ENCODE measurements at regions not wholly inside any gene's neighbourhood (a gene's known extent, or its start where the extent isn't known, plus 50 kb on each side); places are given as distances from the start of the nearest gene placed in this dataset.

DNA sequence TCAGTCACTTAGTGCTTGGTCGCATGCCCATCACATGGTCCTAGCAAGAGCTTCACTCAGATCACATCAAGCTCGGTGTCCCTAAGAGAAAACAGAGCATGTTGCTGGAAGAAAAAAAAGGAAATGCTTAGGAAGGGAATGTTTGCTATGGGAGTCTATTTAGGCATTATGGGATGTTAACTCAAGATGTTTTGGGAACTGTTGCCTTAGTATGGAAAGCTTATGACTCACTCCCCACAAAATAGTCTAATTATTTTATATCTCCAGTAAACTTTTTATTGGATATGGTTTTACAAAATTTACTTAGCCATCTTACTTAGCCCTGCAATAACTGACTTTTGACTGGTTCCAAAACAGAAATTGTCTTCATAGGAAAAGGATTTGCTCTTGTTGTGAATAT is 439.5 kb upstream of the ZEB2 start:
- Histone ChIP-seq H3K36me3 (ENCODE audit: insufficient read depth in 1 of 2, low read depth in 1 of 2) (no peaks in the 10 kb centered on the region), H3K27ac (no peak overlapping the region), H3K9me3 (no peaks in the 10 kb centered on the region), H3K4me1 (no peaks in the 10 kb centered on the region), H3K27me3 (ENCODE audit: insufficient read depth in 3 of 3, low read length in 2 of 3) (no peaks in the 10 kb centered on the region), H3K4me3 (no peak overlapping the region)
- TF ChIP-seq, protein P1, sequence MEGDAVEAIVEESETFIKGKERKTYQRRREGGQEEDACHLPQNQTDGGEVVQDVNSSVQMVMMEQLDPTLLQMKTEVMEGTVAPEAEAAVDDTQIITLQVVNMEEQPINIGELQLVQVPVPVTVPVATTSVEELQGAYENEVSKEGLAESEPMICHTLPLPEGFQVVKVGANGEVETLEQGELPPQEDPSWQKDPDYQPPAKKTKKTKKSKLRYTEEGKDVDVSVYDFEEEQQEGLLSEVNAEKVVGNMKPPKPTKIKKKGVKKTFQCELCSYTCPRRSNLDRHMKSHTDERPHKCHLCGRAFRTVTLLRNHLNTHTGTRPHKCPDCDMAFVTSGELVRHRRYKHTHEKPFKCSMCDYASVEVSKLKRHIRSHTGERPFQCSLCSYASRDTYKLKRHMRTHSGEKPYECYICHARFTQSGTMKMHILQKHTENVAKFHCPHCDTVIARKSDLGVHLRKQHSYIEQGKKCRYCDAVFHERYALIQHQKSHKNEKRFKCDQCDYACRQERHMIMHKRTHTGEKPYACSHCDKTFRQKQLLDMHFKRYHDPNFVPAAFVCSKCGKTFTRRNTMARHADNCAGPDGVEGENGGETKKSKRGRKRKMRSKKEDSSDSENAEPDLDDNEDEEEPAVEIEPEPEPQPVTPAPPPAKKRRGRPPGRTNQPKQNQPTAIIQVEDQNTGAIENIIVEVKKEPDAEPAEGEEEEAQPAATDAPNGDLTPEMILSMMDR (IDR thresholded peaks at IDR 0.05): no peak
- WGBS, 3 donors: 91 to 100% (median 93%) methylated on average over 2 of the region's 2 CpGs
- intact Hi-C loops (cut with DNase I): no loop called here
- ATAC-seq: no peak
- no peak for DNase-seq

- Histone ChIP-seq H3K27ac (no peak overlapping the region), H3K27me3 (ENCODE audit: insufficient read depth in 3 of 3, low read length in 2 of 3) (no peaks in the 10 kb centered on the region), H3K36me3 (ENCODE audit: insufficient read depth in 1 of 2, low read depth in 1 of 2) (no peaks in the 10 kb centered on the region), H3K9me3 (no peaks in the 10 kb centered on the region), H3K4me1 (no peaks in the 10 kb centered on the region), H3K4me3 (no peak overlapping the region)
- ATAC-seq (no peak), DNase-seq (no peak)
- intact Hi-C loops (cut with DNase I): no loop called here
- TF ChIP-seq, protein P1 (IDR thresholded peaks at IDR 0.05): no peak
- 90 to 97% (median 93%) methylated on average over 3 of the region's 3 CpGs for WGBS, 3 donors
These were observed 431.1 kb upstream of the ZEB2 start for GRCh38 chr2:144950899-144951560.

DNA sequence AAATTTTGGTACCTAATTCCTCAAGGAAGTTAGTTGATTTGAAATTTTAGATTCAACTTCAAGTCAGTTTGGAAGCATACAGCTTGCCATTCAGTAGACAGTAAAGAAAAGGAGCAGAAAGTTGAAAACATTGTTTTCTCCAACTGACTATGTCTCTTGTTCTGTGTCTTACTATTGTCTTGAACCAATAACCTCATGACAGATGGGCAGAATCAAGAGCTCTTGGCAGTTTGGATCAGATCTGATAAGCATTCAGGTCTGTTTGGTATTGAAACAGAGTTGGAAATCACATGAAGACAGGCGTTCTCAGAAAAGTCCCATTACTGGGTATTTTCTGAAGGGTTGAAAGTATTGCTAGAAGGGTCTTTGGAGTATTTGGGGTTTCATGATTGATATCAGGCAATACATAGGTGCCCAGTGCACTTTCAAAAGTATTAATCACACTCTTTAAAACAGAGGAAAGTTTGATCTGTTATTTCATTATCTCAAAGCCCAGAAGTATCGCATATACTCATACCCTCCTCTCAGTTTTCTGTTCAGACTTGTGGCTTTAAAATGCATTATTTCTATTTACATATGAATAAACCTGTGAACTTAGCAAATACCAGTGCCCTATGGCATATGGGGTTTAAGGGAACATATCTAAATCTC is 428.4 kb upstream of the ZEB2 start:
- intact Hi-C loops (cut with DNase I): no loop called here
- Histone ChIP-seq H3K4me1 (no peaks in the 10 kb centered on the region), H3K36me3 (ENCODE audit: insufficient read depth in 1 of 2, low read depth in 1 of 2) (no peaks in the 10 kb centered on the region), H3K27me3 (ENCODE audit: insufficient read depth in 3 of 3, low read length in 2 of 3) (peaks cover 0 to 2% (median 0%) of the 10 kb centered on the region in 3 donors), H3K4me3 (no peak overlapping the region), H3K9me3 (no peaks in the 10 kb centered on the region), H3K27ac (no peak overlapping the region)
- TF ChIP-seq, protein P1 (IDR thresholded peaks at IDR 0.05): no peak
- ATAC-seq: no peak
- WGBS, 3 donors: 92 to 94% (median 92%) methylated on average over 2 of the region's 2 CpGs
- DNase-seq: no peak

- TF ChIP-seq, protein P1 (IDR thresholded peaks at IDR 0.05): no peak
- Histone ChIP-seq H3K4me3 (no peak overlapping the region), H3K4me1 (no peaks in the 10 kb centered on the region), H3K27ac (no peak overlapping the region), H3K27me3 (ENCODE audit: insufficient read depth in 3 of 3, low read length in 2 of 3) (peaks cover 0 to 2% (median 0%) of the 10 kb centered on the region in 3 donors), H3K36me3 (ENCODE audit: insufficient read depth in 1 of 2, low read depth in 1 of 2) (no peaks in the 10 kb centered on the region), H3K9me3 (no peaks in the 10 kb centered on the region)
- intact Hi-C loops (cut with DNase I): no loop called here
- ATAC-seq: no peak
- no peak for DNase-seq
- 59 to 75% (median 64%) methylated on average over 2 of the region's 2 CpGs for WGBS, 3 donors
These were observed 427.8 kb upstream of the ZEB2 start for GRCh38 chr2:144947709-144948037.

DNA sequence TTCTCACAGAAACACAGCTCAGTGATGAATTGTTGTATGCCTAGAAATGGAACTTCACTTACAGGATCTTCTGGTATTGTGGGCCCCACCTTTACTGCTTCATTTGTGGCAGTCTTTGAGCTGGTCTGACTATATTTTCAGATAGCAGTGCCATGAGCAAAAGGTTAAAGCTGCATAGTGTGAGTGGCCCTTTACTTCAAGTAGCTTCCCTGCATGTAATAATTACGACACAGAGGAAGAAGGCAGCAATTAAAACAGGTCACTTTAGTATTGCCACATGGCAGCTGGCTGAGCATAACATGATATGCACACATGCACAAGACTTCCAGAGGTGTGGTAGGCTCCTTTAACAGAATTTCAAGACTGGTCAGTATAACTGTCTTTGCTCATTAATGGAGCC is 426.3 kb upstream of the ZEB2 start:
- intact Hi-C loops (cut with DNase I): no loop called here
- no peak for ATAC-seq
- WGBS, 3 donors: 79 to 94% (median 83%) methylated on average over 1 of the region's 1 CpG

More for the DNA sequence above, 426.3 kb upstream of the ZEB2 start:
- DNase-seq: no peak
- Histone ChIP-seq H3K4me1 (no peaks in the 10 kb centered on the region), H3K27ac (no peak overlapping the region), H3K27me3 (ENCODE audit: insufficient read depth in 3 of 3, low read length in 2 of 3) (peaks cover 0 to 2% (median 0%) of the 10 kb centered on the region in 3 donors), H3K36me3 (ENCODE audit: insufficient read depth in 1 of 2, low read depth in 1 of 2) (no peaks in the 10 kb centered on the region), H3K4me3 (no peak overlapping the region), H3K9me3 (no peaks in the 10 kb centered on the region)
- TF ChIP-seq, protein P1 (IDR thresholded peaks at IDR 0.05): no peak

All from psoas muscle (tissue), 7 donors.